Kidney glomerular epithelial cell (primary cell): ENCODE measurements at regions not wholly inside any gene's neighbourhood (a gene's known extent, or its start where the extent isn't known, plus 50 kb on each side); places are given as distances from the start of the nearest gene placed in this dataset.

Experiments used
- DNase-seq: peaks from one replicate; lab custom pipeline; 2025; lab: John Stamatoyannopoulos, UW

DNA sequence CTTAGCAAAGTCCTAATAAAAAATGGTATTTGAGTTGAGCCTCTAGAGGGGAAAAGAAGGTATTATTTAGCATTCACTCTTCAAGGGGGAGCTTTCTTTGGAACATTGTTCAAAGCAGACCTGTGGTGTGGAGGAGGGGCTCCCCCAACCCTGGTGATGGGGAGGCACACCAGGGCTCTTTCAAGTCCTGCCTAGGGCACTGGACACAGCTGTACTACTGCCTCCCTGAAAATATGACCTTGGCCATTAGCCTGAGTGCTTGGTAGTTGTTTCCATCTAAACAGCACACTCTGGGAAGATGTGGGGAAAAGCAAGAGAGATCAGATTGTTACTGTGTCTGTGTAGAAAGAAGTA is 215.1 kb upstream of the CNR1 start:
- DNase-seq = no peak

DNA sequence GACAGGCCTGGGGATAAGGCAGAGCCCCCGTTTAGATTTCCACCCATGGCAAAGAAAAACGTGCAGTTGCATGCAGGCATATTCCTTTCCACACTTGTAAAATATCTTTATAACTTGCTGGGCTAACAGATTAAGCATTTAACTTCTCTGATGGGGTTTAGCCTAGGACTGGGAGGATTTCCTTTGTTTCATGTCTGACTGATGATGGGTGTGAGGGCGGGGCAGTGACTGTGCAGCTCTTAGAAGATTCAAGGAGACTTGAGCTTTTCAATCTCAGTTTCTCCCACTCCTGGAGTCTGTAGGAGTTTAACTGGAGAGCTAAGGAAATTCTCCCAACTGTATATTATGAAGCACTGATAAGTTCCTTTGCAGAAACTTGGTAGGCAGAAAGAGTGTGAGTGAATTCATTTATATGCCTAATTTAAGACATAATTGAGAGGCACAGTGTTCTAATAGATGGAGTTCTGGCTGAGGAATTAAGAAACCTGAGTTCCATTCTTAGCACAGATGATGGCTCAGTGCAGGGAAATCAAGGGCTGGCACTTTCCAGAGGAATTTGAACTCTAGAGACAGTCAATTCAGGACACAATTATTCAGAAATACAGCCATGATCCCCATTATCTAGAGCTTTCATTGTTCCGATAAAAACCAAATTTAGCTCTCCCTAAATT is 214.6 kb upstream of the CNR1 start:
- peak; percentile 55 for DNase-seq

DNA sequence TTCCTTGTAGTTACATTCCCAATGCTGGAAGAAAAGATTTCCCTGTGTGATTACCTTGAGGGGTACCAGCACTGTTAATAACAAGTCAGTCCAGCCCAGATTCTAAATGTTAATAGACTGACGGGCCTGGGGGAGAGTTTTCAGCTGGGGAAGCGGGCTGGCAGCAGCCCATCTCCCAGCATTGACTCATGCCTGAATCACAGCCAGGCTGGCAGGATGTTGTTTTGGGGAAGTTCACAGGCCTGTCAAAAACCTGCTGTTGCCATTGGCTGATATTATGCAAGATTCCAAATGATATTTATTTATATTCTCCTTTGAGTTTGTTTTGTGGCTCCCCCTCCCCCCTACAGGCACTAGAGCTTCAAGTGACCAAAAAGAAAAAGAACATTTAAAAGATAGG is 213.9 kb upstream of the CNR1 start:
- peak; percentile 81 for DNase-seq

DNA sequence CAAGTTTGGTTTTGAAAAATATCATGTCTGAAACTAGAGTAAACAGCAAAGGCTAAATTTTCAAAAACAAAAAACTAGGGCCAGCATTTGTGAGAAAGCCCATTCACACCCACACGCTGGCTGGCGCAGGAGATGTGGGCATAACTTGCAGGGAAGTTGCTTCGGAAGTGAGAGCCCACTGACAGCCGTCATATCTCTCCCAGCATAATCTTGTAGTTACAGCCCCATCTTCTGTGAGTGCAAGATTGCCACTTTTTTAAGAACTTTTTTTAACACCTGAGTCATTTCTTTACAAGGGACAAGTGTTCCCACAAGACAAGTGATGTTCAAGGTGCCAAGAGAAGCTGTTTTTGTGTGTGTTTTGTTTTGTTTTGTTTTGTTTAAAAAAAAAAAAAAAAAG is 212.5 kb upstream of the CNR1 start:
- no peak for DNase-seq

DNA sequence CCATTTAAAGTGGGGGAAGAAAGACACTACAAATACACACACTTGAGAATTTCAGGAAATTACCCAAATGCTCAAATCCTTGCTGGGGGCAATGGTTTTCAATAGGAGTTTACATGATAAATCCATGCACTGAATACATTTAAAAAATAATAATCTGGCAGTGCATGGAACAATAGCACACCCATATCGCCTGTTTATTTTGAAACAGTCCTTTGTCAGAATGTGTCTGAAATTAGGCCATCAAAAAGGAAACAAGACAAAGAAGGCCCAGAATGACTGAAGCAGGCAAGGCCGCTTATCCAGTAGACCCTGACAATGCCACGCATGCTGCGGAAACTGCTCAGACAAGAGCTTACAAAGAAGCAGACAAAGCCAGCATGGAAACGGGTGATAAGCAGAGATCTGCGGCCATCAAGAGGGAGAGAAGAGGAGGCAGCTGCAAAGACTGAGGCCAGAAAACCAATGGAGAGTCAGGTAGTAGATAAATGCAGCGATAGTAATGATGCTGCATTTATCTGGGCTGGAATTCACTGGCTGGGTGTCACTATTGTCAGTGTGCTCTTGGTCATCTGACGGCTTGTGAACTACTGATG is 211.9 kb upstream of the CNR1 start:
- DNase-seq = no peak

DNA sequence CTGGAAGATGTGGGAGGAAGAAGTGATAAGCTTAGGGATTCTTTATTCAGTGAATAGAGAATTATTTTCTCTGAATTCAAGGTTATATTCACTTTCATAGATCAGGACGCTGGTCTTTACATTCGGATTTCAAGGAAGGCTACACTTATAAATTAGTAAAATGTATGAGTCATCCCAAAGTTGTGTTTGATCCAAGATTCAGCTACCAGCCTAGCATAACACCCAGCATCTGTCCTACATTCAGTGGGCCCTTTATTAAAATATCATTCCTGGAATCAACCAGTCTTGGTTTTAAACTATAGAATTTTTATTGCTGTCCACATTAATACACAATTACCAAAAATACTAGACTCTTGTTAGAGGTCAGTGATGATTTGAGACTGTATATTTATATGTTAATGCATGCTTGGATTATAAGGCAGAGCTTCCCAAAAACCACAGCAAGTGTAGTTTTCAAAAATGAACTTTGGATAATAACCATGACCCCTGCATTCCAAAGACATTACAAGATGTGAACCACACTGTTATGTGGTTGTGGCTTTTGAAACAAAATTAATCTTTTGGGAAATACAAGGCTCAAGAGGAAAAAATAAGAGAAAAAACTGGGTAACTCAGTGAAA is 210.7 kb upstream of the CNR1 start:
- DNase-seq = peak; percentile 65

DNA sequence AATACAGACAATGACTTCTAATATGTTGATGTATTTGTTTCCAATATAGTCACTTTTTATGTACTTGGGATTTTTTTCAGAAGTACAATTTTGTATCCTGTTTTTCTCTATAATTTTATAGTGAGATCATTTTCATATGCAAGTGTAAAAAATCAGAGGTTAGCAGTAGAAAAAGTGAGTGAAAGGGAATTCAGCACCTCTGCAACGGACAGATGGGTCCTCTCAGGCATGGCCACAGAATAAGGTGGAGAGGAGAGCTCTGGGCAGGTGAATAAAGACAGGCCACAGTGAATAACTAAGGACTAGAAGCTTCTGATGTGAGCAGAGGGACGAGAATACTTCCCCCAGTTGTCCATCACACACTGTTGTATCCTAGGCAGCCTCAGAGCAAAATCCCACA is 210.1 kb upstream of the CNR1 start:
- no peak for DNase-seq

DNA sequence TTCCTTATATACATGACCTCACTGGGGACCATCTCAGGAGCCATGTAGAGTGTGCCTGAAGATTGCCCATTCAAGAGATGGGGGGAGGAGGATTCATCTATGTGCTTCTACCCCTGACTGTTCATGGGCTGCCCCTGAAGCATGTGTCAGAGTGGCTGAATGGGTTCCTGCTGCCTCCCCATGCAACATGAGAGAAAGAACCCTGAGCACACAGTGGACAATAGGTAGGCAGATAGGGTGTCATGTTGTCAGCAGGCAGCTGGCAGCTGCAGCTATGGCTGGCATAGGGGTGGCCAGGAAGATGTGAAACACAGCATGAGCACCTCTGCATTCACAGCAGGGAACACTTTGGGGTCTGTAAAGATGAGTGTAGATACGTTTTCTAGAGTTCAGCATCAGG is 208.4 kb upstream of the CNR1 start:
- DNase-seq = no peak

DNA sequence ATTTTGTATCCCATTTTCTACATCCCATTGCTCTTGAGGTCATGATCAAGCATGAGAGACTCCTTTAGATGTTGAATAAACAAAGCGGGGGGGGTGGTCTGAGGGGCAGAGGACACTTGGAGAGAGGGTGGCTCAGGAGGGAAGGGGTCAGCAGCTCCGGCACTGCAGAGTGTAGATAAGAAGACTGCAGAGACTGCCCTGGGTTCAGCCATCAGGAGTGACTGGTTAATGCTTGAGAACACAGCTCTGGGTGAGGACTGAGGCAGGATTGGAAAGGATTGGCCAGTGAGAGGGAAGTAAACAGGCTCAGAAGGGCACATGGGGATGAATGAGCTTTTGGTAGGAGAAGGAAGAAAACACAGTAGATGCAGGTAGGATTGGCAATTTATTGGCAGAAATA is 205.3 kb upstream of the CNR1 start:
- no peak for DNase-seq

DNA sequence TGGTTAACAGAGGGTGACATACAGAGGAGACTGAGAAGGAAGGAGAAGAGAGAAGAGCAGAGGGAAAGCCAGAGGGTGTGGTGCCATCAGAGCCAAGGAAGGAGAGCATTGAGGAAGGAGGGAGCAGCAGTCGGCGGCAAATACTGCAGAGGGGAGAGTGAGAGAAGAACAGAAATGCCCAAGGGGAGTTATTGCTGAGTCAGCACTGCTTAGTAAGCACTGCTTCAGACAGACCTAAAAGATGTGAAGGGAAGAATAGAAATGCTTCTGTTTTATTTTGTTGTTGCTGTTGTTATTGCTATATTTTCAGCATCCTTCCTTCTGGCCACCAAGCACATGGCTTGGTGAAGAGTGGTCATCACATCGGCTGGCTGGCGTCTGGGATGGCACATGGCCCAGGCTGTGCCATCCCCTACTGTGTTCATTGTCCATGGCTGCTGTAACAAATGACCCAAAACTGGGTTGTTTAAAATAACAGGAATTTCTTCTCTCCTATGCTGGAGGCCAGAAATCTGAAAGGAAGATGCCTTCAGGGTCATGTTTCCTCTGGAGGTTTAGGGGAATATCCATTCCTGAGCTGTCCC is 204.1 kb upstream of the CNR1 start:
- DNase-seq = no peak

DNA sequence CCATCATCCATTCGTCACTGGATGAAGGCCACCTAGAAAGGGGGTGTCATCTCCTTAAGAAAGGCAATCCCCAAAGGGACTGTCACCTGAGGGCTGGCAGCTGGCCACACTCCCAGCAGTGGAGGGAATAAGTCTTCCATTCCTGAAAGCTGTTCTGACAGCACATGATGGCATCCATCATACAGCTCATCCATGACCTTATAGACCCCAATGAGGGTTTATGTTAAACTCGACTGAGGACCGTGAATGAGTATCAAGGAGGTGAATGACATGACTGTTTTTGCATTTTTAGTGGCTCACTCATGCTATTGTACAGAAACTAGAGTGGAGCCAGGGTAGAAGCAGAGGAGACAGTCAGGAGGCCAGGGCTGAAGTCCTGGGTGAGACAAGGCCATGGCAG is 203.1 kb upstream of the CNR1 start:
- DNase-seq = no peak

DNA sequence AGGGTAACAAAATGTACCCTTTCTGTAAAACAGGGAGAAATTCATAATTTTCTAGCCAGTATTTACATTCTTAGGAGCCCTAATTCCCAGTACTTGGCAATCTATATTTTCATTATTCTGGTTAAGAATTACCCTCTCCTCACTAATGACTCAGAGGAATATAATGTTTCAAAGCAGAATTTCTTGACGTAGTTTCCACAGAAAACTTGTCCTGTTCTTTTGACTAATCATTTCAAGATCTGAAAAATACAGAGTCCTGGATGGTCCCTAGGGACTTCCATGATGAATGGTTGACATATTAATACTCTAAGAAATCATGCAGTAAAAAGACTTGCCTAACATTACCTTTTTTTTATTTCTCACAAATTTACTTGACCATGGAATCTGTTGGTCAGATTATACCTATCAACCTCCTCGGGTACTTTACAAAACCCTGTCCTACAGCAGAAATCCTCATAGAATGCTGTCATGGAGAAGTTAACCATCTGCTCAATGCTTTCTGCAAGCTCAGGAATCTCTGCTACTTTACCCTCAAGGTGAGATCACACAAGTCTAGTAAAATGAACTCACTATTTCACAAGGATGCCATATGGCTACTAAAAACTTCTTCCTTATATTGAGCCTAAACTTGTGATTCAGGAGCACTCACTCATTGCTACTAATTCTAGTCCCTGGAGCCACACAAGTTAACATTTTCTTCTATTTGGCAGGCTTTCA is 202.1 kb upstream of the CNR1 start:
- DNase-seq = peak; percentile 32

DNA sequence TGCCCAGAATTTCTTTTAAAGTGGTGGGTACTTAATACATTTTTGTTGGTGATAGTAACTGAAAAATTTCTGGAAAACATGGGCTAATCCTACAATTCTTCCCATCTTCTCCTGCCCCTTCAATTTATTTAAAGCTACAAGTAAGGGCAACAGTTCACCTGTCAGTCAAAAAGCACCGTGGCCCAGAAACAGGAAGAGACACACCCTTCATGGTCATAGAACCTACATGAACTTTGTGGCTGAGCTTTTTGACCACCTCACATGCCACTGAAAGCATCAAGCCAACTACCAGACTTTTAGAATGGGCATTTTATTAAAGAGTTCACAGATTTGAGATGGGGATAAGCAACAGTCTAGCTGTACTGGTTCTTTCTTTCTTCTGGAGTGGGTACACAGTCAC is 201.1 kb upstream of the CNR1 start:
- DNase-seq = no peak

DNA sequence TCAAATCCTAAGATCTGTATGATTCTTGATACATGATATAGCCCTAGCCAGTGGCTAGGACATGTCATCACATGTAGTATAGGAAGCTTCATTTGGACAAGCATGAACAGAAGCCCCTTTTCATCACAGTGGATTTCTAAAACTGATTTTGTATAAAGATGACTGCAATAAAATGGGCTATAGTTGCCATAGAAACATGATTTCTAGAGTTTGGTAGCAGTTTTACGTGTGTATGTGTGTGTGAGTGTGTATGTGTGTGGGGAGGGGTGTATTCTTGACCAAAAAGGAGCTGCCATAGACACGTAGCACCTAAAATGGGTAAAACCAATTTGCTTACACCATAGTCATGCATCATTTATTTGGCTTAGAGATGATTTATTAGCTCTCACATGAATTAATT is 200.5 kb upstream of the CNR1 start:
- DNase-seq = no peak

DNA sequence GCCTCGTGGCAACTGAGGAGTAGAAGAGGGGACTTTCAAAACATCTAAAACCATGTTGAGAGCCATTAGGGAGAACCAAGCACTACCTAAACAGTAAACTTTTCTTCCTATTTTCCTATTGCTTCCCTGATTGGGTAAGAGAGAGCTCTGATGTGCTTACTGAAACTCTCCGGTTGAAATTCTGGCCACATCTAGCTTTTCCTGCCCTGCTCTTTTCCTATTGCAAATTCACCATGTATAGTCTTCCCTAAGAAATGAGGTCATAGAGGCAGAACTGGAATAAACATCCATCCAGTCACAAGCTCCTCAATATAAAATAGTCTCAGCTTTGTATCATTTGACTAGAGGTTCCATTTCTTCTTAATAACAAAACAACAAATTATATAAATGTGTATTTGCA is 199.5 kb upstream of the CNR1 start:
- no peak for DNase-seq

DNA sequence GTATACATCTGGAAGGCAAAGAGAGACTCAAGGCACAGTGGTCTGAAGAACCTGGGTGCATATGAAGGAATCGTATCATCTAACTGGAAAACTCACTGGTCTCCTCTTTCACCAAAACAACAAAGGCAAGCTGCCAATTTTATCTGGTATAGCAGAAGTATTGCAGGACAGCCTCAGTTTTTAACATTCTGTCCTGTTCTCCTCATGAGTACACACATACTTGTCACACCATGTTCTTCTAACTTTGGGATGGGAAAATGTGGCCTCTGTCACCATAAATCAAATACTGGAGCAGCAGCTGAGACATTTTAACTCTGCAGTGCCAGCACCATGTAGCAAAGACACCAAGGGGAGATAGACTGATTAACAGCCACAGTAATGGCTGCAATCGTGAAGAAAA is 199.1 kb upstream of the CNR1 start:
- no peak for DNase-seq

DNA sequence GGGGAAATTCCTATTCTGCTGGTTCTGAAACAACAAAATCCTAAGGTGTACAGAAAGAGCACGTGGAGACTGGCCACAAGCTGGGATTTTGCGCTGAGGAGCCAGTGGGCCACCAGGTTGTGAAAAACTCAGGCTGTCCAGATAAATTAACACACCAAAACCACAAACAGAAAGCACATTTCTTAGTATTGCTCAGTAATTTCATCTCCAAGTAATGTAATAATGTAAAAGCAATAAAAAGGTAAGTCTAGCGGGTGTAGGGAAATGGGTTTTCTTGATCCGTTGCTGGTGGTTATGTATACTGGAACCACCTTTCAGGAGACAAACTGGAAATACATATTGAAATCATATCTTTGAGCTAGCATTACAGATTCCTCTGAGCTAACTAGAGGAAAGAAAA is 195.6 kb upstream of the CNR1 start:
- DNase-seq = no peak

DNA sequence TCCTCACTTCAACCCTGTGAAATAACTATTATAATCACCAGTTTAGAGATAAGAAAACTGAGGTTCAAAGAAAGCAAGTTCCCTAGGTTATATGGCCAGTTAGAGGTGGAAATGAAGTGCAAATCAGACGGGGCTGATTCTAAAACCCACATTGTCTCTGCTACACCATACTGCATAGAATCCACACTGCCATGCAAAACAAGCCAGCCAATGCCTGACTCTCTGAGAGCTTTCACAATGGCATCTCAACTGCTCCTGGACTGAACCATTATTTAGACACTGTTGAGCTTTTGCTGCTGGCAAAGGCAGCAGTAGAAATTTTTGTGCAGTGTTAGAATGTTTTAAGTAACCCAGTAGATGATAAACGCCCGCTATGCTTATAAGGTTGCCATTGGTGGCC is 195.2 kb upstream of the CNR1 start:
- no peak for DNase-seq

DNA sequence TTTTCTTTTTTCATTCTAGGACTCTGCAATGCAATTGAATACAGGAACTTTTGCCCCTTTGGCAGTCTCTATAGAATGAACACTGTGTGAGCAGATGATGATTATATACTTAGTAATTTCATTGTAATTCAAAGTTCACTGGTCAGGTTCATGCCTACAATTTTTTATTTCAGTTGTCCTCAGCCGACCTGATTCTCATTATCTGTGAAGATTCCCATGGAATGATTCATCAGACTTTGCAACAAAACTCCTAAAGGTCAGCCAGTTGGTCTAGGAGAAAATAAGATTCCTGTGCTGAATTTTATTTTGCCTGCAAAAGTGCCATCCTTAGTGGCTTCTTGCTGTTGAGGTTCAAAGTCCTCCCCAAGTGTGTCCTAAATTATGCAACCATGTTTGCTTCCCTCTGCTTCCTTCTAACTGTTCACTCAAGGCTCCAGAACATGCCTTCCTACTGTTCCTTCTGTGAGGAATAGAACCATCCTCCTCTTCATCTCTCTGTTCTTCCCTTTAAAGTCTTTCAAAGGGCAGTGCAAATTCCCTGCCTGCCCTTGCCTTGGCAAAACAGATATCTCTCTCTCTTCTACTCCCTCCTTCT is 194.2 kb upstream of the CNR1 start:
- DNase-seq = peak; percentile 70

DNA sequence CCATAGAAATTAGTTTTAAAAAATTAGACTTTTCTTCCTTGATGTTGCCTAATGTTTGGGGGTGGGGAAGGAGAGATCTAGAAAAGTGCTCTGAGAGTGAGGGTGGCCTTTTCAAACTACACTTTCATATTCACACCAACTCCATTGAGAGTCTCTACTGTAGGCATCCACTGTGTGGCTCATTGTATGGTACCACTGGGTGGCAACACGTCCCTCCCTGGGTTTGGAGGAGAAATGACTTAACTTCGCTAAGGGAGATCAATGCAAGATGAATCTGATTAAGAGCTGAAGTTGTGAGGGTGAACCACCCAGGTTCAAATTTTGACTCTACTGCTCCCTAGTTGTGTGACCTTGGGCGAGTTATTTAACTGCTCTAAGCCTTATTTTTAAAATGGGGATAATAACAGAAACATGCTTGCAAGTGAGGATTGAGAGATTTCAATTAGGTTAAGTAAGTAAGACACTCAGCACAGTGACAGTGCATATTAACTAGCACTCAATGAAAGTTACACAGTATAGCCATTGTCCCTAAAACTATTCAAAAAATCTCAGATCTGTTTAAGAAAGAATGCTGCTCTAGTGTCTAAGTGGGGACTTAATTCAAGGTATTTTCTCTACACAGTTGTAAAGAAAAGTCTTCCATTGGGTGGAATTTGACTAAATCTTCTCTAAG is 193.5 kb upstream of the CNR1 start:
- no peak for DNase-seq

DNA sequence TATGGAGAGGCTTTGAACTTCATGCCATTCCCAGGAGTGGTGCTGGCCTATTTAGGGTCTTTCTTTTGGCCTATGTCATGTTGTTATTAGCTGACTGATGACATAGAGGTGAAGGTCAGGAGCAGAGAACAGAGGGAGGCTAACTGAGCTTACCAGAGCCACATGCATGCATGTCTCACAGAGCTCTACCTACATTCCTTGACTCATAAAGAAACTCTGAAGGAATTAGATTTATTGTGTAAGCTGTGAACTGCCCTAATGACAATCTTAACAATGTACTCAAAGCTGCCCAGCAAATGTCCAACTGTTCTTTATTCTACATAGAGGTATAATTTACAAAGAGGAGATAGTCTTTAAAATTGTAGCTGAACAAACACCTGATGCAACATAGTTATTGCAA is 192.7 kb upstream of the CNR1 start:
- DNase-seq = peak; percentile 43

DNA sequence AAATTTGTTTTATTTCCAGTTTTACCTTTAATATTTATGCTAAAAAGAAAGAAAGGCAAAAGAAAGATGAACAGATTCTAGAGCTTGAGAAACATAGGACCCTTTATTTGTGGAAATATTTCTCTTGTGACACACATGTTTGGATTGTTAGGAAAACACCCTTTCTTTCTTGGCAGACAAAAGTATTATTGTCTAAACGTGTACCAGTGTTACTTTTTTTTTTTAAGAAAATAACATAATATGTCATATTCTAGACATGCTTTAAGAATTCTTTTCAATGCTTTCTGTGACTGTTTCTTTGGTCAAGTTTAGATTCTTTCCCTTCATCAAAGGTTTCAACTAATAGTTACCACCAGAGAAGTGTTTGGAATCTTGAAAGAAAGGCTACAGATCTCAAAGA is 183.4 kb upstream of the CNR1 start:
- peak; percentile 28 for DNase-seq
